ENCODE measurements at regions not wholly inside any gene's neighbourhood (a gene's known extent, or its start where the extent isn't known, plus 50 kb on each side); places are given as distances from the start of the nearest gene placed in this dataset.

- BruUV-seq (replicated peaks), result no TSS peak
- Histone ChIP-seq H3K79me2 (ENCODE audit: insufficient read depth, low read length) (no peaks in the 10 kb centered on the region), H3K9ac (ENCODE audit: low read length) (no peak overlapping the region), H3K27ac (ENCODE audit: low read depth, low read length) (no peak overlapping the region), H3K4me2 (ENCODE audit: low read length) (no peak overlapping the region), H3K9me2 (ENCODE audit: insufficient read depth) (no peaks in the 10 kb centered on the region), H2AFZ (ENCODE audit: low read depth, low read length, poor library complexity, severe bottlenecking) (no peak overlapping the region), H3K27me3 (ENCODE audit: insufficient read depth, low read length) (no peaks in the 10 kb centered on the region), H3K4me1 (ENCODE audit: control insufficient read depth in 1 of 2, insufficient read depth in 2 of 2, low read length in 2 of 2) (no peaks in the 10 kb centered on the region), H3K4me3 (replicated peaks in 1 of 2; ENCODE audit: low read depth in 1 of 2, low read length in 2 of 2) (no peak overlapping the region), H3K9me3 (ENCODE audit: control insufficient read depth in 1 of 2, insufficient read depth in 1 of 2, low read depth in 1 of 2, low read length in 2 of 2) (no peaks in the 10 kb centered on the region), H3K36me3 (ENCODE audit: control insufficient read depth in 1 of 2, insufficient read depth in 2 of 2, low read length in 2 of 2) (no peaks in the 10 kb centered on the region), H4K20me1 (ENCODE audit: insufficient read depth) (no peaks in the 10 kb centered on the region)
- ChIA-PET CTCF (no interaction called here), RAD21 (ENCODE audit: low non-redundant PET in 1 of 2, low total read pairs in 2 of 2, uncharacterized antibody in 2 of 2, unreplicated experiment in 2 of 2) (no interaction called here), POLR2A (no interaction called here)
- no peak for ATAC-seq
- no peak for DNase-seq (ENCODE audit: low read depth, low spot score)
- TF ChIP-seq SIN3A (IDR thresholded peaks at IDR 0.05; ENCODE audit: low read depth) (no peak), RAD21 (IDR thresholded peaks at IDR 0.05; ENCODE audit: low read depth) (no peak), CEBPB (IDR thresholded peaks at IDR 0.05; ENCODE audit: low read depth) (no peak), POLR2AphosphoS5 (IDR thresholded peaks at IDR 0.05; ENCODE audit: low read depth, low read length) (no peak), POLR2A (IDR thresholded peaks at IDR 0.05; ENCODE audit: borderline replicate concordance, extremely low read depth, insufficient read depth, insufficient read length) (no peak), SP1 (IDR thresholded peaks at IDR 0.05; ENCODE audit: low read depth) (no peak), EZH2 (IDR thresholded peaks at IDR 0.05) (no peak), FOSL1 (IDR thresholded peaks at IDR 0.05; ENCODE audit: low read depth) (no peak), TCF7L2 (IDR thresholded peaks at IDR 0.05; ENCODE audit: borderline replicate concordance, extremely low read depth, insufficient read depth, insufficient read length) (no peak)
- TF ChIP-seq, protein P1, sequence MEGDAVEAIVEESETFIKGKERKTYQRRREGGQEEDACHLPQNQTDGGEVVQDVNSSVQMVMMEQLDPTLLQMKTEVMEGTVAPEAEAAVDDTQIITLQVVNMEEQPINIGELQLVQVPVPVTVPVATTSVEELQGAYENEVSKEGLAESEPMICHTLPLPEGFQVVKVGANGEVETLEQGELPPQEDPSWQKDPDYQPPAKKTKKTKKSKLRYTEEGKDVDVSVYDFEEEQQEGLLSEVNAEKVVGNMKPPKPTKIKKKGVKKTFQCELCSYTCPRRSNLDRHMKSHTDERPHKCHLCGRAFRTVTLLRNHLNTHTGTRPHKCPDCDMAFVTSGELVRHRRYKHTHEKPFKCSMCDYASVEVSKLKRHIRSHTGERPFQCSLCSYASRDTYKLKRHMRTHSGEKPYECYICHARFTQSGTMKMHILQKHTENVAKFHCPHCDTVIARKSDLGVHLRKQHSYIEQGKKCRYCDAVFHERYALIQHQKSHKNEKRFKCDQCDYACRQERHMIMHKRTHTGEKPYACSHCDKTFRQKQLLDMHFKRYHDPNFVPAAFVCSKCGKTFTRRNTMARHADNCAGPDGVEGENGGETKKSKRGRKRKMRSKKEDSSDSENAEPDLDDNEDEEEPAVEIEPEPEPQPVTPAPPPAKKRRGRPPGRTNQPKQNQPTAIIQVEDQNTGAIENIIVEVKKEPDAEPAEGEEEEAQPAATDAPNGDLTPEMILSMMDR (IDR thresholded peaks at IDR 0.05 in 2 of 3, conservative IDR thresholded peaks at IDR 0.05 in 1 of 3; ENCODE audit: borderline replicate concordance in 1 of 3, insufficient read depth in 1 of 3, low read depth in 2 of 3, low read length in 2 of 3), result no peak
- TF ChIP-seq, protein P2, sequence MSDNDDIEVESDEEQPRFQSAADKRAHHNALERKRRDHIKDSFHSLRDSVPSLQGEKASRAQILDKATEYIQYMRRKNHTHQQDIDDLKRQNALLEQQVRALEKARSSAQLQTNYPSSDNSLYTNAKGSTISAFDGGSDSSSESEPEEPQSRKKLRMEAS (IDR thresholded peaks at IDR 0.05), result no peak
- TF ChIP-seq, protein P3, sequence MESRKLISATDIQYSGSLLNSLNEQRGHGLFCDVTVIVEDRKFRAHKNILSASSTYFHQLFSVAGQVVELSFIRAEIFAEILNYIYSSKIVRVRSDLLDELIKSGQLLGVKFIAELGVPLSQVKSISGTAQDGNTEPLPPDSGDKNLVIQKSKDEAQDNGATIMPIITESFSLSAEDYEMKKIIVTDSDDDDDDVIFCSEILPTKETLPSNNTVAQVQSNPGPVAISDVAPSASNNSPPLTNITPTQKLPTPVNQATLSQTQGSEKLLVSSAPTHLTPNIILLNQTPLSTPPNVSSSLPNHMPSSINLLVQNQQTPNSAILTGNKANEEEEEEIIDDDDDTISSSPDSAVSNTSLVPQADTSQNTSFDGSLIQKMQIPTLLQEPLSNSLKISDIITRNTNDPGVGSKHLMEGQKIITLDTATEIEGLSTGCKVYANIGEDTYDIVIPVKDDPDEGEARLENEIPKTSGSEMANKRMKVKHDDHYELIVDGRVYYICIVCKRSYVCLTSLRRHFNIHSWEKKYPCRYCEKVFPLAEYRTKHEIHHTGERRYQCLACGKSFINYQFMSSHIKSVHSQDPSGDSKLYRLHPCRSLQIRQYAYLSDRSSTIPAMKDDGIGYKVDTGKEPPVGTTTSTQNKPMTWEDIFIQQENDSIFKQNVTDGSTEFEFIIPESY (IDR thresholded peaks at IDR 0.05; ENCODE audit: extremely low read depth, insufficient replicate concordance, low read length), result no peak
- TF ChIP-seq, protein P4, sequence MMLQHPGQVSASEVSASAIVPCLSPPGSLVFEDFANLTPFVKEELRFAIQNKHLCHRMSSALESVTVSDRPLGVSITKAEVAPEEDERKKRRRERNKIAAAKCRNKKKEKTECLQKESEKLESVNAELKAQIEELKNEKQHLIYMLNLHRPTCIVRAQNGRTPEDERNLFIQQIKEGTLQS (IDR thresholded peaks at IDR 0.05), result no peak
- intact Hi-C loops (cut with micrococcal nuclease), result no loop called here
Observed at GRCh38 chr1:193427524-193427923, 241.1 kb upstream of the B3GALT2 start.

Measured in HCT116 (cell line).